Cardiac muscle cell (in vitro differentiated cells and primary cell): ENCODE measurements at regions not wholly inside any gene's neighbourhood (a gene's known extent, or its start where the extent isn't known, plus 50 kb on each side); places are given as distances from the start of the nearest gene placed in this dataset.

ENCODE experiments used
- DNase-seq, 2 donors: peaks; one replicate each; pipeline versions ENCODE4 v3.0.0 to v3.0.0-alpha.2; 2010 to 2017; ENCODE audit warnings: low read depth in 1 of 2, low spot score in 1 of 2
- H3K27ac ChIP-seq: fragments of 200-600 bp; sonication (generic); 2 replicates; pipeline ENCODE4 v1.5.1; 2016
- H3K27me3 ChIP-seq: fragments of 200-600 bp; sonication (generic); 2 replicates; pipeline ENCODE4 v1.6.0; 2016; ENCODE audit warnings: control low read depth
- H3K36me3 ChIP-seq: fragments of 200-600 bp; sonication (generic); 2 replicates; pipeline ENCODE4 v1.5.1; 2016; ENCODE audit warnings: control low read depth
- H3K4me1 ChIP-seq: fragments of 200-600 bp; sonication (generic); 2 replicates; pipeline ENCODE4 v1.8.1; 2017; ENCODE audit warnings: low read depth, mild to moderate bottlenecking, mixed run types
- H3K4me3 ChIP-seq: fragments of 200-600 bp; sonication (generic); 2 replicates; pipeline ENCODE4 v1.5.1; 2016; ENCODE audit warnings: mild to moderate bottlenecking
- H3K9me3 ChIP-seq: fragments of 200-600 bp; sonication (generic); 2 replicates; pipeline ENCODE4 v1.5.1; 2017; ENCODE audit warnings: low read depth, mild to moderate bottlenecking, control low read depth
- CTCF ChIP-seq: IDR thresholded peaks from 2 replicates; pipeline ENCODE4 v1.5.1; 2012; ENCODE audit warnings: low read depth, mild to moderate bottlenecking, low read length

DNA sequence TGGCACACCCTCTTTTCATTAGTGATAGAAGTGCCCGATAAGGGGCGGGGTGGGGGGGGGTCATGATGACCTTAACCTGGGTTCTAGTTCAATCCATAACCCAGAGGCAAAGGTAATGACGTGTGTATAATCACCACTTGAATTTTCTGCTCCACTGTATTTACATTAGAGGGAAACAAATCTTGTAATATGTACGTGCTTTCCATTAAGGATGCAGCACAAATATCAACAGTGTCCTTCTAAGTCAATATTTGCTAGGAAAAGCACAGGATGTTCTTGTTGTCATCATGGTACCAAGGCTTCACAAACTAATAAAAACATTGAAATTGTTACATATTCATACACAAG lies 121.2 kb upstream of the SLC38A2 start:
- Histone ChIP-seq H3K27ac (peak overlapping the region; percentile 77), H3K4me3 (no peak overlapping the region), H3K4me1 (peaks cover 11% of the 10 kb centered on the region), H3K27me3 (no peaks in the 10 kb centered on the region), H3K9me3 (no peaks in the 10 kb centered on the region), H3K36me3 (no peaks in the 10 kb centered on the region)
- TF ChIP-seq CTCF = no peak
- no peak for DNase-seq

DNA sequence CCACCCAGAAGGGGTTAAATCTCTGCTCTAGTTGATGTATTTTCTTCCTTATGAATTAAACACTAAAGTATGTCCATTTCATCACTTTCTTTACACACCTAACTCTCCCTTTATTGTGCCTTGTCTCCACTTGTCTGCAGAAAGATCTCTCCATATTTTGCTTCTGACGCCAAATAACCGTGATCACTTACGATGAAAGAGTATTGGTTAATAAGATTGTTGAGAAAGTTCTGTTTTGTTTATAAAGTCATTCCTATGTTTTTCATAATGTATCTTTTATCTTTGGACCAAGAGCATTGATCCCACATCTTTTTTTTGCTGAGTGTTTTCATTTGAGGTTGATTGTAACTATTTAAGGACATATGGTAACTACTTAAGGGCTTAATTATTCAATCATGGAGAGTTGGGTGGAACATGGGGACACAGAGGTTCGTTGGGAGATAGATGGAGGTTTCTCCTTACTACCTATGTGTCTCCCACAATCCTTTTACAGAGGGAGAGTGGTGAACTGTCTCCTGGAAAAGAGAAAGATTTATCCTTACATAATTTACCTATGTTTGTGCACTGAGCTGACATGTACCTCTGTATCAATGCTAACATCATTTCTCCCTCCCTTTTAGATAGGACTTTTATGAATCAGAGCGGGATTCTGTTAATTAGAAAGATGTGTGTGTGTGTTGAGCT lies 120.7 kb upstream of the SLC38A2 start:
- TF ChIP-seq CTCF = no peak
- H3K36me3 ChIP-seq = no peaks in the 10 kb centered on the region
- H3K27me3 ChIP-seq = no peaks in the 10 kb centered on the region
- H3K4me3 ChIP-seq = no peak overlapping the region
- H3K27ac ChIP-seq = peak overlapping the region; percentile 77
- H3K9me3 ChIP-seq = no peaks in the 10 kb centered on the region
- DNase-seq = no peak
- H3K4me1 ChIP-seq = peaks cover 11% of the 10 kb centered on the region

GRCh38 chr12:46492471-46493085 lies 120.0 kb upstream of the SLC38A2 start:
- no peak overlapping the region for H3K4me3 ChIP-seq

GRCh38 chr12:46491548-46491947 lies 119.0 kb upstream of the SLC38A2 start:
- no peak overlapping the region for H3K4me3 ChIP-seq
- peak in 1 of 2 donors; percentile 54 for DNase-seq
- no peaks in the 10 kb centered on the region for H3K27me3 ChIP-seq
- TF ChIP-seq CTCF = no peak
- H3K27ac ChIP-seq = no peak overlapping the region
- no peaks in the 10 kb centered on the region for H3K9me3 ChIP-seq
- no peaks in the 10 kb centered on the region for H3K36me3 ChIP-seq
- peaks cover 11% of the 10 kb centered on the region for H3K4me1 ChIP-seq

More at GRCh38 chr12:46492471-46493085, 120.0 kb upstream of the SLC38A2 start:
- Histone ChIP-seq H3K4me1 (peaks cover 11% of the 10 kb centered on the region), H3K36me3 (no peaks in the 10 kb centered on the region), H3K27ac (no peak overlapping the region), H3K27me3 (no peaks in the 10 kb centered on the region), H3K9me3 (no peaks in the 10 kb centered on the region)
- peak in 1 of 2 donors; percentile 88 for DNase-seq
- TF ChIP-seq CTCF = no peak

DNA sequence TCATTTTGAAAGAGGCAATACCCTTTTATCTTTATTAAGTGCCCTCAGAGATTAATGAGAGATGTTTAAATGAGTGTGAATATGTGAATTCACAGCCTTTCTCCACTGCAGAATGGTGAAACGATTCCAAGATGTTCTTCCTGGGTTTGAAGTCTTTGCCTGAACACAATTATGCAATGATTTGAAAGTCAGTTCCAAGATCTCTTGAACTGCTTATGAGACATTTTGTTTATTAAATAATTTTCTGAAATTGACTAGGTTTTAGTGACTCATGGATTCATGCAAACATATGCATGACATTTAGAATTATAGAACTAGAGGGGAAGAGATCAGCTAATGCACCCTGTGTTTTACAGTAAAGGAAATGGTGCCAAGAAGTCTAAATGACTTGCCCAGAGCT lies 118.1 kb upstream of the SLC38A2 start:
- no peak for TF ChIP-seq CTCF

More for the DNA sequence above, 118.1 kb upstream of the SLC38A2 start:
- Histone ChIP-seq H3K4me1 (peaks cover 11% of the 10 kb centered on the region), H3K27me3 (no peaks in the 10 kb centered on the region), H3K4me3 (no peak overlapping the region), H3K27ac (no peak overlapping the region), H3K9me3 (no peaks in the 10 kb centered on the region), H3K36me3 (no peaks in the 10 kb centered on the region)
- DNase-seq = peak in 1 of 2 donors; percentile 72
